Progenitor cell of endocrine pancreas (in vitro differentiated cells): ENCODE measurements at regions not wholly inside any gene's neighbourhood (a gene's known extent, or its start where the extent isn't known, plus 50 kb on each side); places are given as distances from the start of the nearest gene placed in this dataset.

Experiments used
- DNase-seq: peaks from one replicate; pipeline ENCODE4 v3.0.0; 2021; ENCODE audit warnings: low spot score; ENCODE audit not compliant: unreplicated experiment
- H3K27ac Mint-ChIP-seq: 2 replicates; pipeline ENCODE4 v1.8.0; 2021; ENCODE audit warnings: mild to moderate bottlenecking, moderate library complexity, mixed read lengths
- H3K27me3 Mint-ChIP-seq: 2 replicates; pipeline ENCODE4 v1.8.0; 2021; ENCODE audit warnings: mixed read lengths
- H3K36me3 Mint-ChIP-seq: 2 replicates; pipeline ENCODE4 v1.8.0; 2022; ENCODE audit warnings: mixed read lengths; ENCODE audit not compliant: insufficient read depth
- H3K4me1 Mint-ChIP-seq: 2 replicates; pipeline ENCODE4 v1.8.0; 2021; ENCODE audit warnings: low read depth, mixed read lengths
- H3K4me3 Mint-ChIP-seq: 2 replicates; pipeline ENCODE4 v1.8.0; 2021; ENCODE audit warnings: low read depth, mild to moderate bottlenecking, moderate library complexity, mixed read lengths
- H3K9me3 Mint-ChIP-seq: 2 replicates; pipeline ENCODE4 v1.8.0; 2021; ENCODE audit warnings: low read depth, mixed read lengths
- TF ChIP-seq, protein P1 (sequence below): fragments of 200-600 bp; sonication (generic); IDR thresholded peaks from one replicate; pipeline ENCODE4 v1.5.0; 2021; ENCODE audit warnings: antibody characterized with exemption, mild to moderate bottlenecking; ENCODE audit not compliant: unreplicated experiment

DNA sequence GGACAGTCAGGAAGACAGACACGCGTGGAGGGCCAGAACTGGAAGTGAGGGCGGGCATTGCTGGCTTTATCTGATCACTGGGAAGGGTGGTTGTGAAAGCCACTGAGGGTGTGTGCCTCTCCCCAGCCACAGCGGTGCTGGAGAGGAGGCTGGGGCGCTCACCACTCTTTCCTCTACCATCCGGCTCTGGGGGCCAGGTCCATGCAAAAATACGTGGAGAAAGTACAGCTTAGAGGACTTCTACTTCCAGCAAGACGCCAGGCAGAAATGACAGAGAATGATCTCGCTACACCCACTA is 148.8 kb upstream of the RPS6KA2 start:
- Mint-ChIP-seq H3K9me3 (no peaks in the 10 kb centered on the region), H3K27me3 (peaks cover 40% of the 10 kb centered on the region), H3K4me3 (no peak overlapping the region), H3K27ac (no peak overlapping the region), H3K36me3 (no peaks in the 10 kb centered on the region), H3K4me1 (no peaks in the 10 kb centered on the region)
- TF ChIP-seq, protein P1, sequence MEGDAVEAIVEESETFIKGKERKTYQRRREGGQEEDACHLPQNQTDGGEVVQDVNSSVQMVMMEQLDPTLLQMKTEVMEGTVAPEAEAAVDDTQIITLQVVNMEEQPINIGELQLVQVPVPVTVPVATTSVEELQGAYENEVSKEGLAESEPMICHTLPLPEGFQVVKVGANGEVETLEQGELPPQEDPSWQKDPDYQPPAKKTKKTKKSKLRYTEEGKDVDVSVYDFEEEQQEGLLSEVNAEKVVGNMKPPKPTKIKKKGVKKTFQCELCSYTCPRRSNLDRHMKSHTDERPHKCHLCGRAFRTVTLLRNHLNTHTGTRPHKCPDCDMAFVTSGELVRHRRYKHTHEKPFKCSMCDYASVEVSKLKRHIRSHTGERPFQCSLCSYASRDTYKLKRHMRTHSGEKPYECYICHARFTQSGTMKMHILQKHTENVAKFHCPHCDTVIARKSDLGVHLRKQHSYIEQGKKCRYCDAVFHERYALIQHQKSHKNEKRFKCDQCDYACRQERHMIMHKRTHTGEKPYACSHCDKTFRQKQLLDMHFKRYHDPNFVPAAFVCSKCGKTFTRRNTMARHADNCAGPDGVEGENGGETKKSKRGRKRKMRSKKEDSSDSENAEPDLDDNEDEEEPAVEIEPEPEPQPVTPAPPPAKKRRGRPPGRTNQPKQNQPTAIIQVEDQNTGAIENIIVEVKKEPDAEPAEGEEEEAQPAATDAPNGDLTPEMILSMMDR, result no peak
- no peak for DNase-seq

DNA sequence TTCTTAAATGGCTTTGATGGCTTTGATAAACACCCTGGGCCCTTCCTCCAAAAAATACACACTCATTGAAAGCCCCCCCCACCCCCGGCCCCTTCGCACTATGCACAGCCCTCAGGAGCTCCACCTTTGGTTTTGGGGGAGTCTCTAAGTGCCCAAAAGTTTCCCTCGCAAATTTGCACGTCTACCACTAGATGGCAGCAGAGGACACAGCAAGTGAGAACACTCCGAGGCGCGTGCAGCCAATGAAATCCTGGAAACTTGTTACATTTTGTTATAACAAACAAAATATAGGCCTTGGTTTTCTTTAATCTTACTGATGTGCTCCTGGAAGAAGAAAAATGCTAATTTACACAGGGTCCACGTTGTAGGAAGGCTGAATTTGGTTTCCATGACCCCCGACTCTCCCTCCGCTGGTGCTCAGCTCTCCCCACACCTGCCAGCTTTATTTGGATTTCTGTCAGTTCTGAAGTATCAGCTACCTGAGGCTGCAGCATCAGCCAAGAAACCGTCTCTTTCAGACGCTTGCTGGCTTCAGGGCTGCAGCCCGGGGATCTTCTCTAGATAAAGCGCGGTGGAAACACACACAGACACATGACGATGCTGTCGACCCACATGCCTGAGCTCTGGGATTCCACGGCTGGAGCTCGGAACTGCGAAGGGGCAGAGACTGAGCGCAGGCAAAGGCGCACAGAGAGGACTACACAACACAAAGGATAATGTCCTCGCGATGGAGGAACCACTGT is 148.3 kb upstream of the RPS6KA2 start:
- no peaks in the 10 kb centered on the region for H3K4me1 Mint-ChIP-seq
- H3K9me3 Mint-ChIP-seq, result no peaks in the 10 kb centered on the region
- peak; percentile 39 for DNase-seq
- H3K36me3 Mint-ChIP-seq, result no peaks in the 10 kb centered on the region
- peaks cover 43% of the 10 kb centered on the region for H3K27me3 Mint-ChIP-seq
- H3K27ac Mint-ChIP-seq, result no peak overlapping the region
- TF ChIP-seq, protein P1, result peak; percentile 87
- H3K4me3 Mint-ChIP-seq, result no peak overlapping the region

DNA sequence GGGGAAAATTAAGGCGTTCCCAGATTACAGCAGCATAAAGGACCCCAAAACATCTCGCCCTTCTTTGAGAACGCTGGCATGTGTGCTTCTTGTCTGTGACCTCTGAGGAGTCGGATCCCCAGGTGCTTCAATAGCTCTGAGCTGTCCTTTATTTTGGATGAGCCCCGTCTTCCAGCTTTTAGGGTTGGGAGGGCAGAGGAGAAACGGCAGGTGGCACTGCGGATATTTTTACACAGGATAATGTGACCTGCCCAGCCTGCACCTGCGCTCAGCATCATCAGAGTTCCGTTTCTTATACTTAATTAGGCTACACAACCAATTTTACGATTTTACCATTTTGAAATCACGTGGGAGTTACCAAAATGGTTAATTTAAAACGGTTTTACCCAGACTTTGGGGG is 147.7 kb upstream of the RPS6KA2 start:
- Mint-ChIP-seq H3K4me3 (no peak overlapping the region), H3K4me1 (no peaks in the 10 kb centered on the region), H3K27ac (no peak overlapping the region), H3K27me3 (peaks cover 43% of the 10 kb centered on the region), H3K36me3 (no peaks in the 10 kb centered on the region), H3K9me3 (no peaks in the 10 kb centered on the region)
- no peak for DNase-seq
- TF ChIP-seq, protein P1, result no peak

DNA sequence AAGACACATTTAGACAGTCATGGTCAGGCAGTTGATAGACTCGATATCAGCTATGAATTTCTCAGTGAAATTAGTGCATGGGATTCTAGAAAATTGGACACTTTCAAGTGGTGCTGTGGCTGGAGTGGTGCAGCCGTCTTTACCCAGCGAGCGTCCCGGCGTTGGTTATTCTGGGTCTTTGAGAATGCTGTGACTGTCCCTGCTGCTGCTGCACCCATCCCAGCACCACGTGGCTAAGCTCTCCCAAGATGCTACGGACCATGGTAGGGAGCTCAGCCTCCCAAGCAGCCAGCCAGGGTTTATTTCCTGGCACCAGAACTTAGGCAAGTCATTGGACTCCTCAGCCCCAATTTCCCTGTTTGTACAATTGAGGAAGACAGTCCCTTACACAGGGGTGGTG is 147.2 kb upstream of the RPS6KA2 start:
- no peak for DNase-seq
- H3K27me3 Mint-ChIP-seq, result peaks cover 43% of the 10 kb centered on the region
- H3K4me1 Mint-ChIP-seq, result no peaks in the 10 kb centered on the region
- H3K27ac Mint-ChIP-seq, result no peak overlapping the region
- H3K9me3 Mint-ChIP-seq, result no peaks in the 10 kb centered on the region
- H3K36me3 Mint-ChIP-seq, result no peaks in the 10 kb centered on the region
- TF ChIP-seq, protein P1, result no peak
- no peak overlapping the region for H3K4me3 Mint-ChIP-seq

DNA sequence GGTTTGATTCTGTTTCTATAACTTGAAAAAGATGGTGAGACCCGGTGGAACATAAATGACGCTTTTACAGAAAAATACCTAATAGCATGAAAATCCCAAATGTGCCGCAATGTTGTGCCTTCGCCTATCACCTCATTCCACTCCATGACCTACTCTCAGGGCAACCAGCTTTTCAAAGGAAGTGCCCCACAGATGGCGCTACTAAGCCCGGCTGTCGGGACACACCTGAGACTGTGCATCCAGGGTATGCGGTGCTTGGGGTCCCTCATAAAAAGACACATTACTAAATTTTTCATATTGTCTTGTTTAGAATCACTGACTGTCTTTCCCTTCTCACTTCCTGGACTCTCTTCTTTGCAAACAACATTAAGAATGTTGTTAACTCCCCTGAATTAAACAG is 145.5 kb upstream of the RPS6KA2 start:
- H3K4me3 Mint-ChIP-seq, result no peak overlapping the region
- no peak overlapping the region for H3K27ac Mint-ChIP-seq
- no peak for DNase-seq
- peaks cover 43% of the 10 kb centered on the region for H3K27me3 Mint-ChIP-seq
- TF ChIP-seq, protein P1, result peak; percentile 41
- no peaks in the 10 kb centered on the region for H3K9me3 Mint-ChIP-seq
- no peaks in the 10 kb centered on the region for H3K36me3 Mint-ChIP-seq
- peaks cover 8% of the 10 kb centered on the region for H3K4me1 Mint-ChIP-seq
